ENCODE measurements at regions not wholly inside any gene's neighbourhood (a gene's known extent, or its start where the extent isn't known, plus 50 kb on each side); places are given as distances from the start of the nearest gene placed in this dataset.

DNA sequence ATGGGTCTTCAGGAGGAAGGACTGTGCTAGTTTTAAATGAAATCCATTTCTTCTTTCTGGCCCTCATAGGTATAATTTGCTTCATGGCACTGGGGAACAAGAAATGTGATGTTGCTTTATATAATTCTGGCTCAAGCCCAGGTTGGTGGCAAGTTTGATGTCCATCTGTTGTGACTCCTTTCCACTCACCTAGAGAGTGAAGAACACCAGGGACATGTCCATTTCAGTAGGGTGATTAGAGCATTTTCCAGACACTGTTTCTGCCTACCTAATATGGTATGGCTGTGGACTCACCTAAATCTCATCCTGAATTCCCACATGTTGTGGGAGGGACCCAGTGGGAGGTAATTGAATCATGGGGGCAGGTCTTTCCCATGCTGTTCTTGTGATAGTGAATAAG, 278.1 kb downstream of the LMX1A start:
- no peaks in the 10 kb centered on the region for H3K27me3 ChIP-seq (ENCODE audit: insufficient read depth)
- ChIA-PET POLR2A (no interaction called here), CTCF (interaction anchor here (2.9 kb wide), 1 partner anchor 11 kb away, joined by 9 read pairs; no protein-coding TSS in a partner anchor)
- no peaks in the 10 kb centered on the region for H3K36me3 ChIP-seq (replicated peaks in 1 of 2; ENCODE audit: control insufficient read depth in 1 of 2, insufficient read depth in 2 of 2, low read length in 1 of 2)
- H3K9me3 ChIP-seq = no peaks in the 10 kb centered on the region
- no peaks in the 10 kb centered on the region for H3K9me2 ChIP-seq
- TF ChIP-seq, protein P1, sequence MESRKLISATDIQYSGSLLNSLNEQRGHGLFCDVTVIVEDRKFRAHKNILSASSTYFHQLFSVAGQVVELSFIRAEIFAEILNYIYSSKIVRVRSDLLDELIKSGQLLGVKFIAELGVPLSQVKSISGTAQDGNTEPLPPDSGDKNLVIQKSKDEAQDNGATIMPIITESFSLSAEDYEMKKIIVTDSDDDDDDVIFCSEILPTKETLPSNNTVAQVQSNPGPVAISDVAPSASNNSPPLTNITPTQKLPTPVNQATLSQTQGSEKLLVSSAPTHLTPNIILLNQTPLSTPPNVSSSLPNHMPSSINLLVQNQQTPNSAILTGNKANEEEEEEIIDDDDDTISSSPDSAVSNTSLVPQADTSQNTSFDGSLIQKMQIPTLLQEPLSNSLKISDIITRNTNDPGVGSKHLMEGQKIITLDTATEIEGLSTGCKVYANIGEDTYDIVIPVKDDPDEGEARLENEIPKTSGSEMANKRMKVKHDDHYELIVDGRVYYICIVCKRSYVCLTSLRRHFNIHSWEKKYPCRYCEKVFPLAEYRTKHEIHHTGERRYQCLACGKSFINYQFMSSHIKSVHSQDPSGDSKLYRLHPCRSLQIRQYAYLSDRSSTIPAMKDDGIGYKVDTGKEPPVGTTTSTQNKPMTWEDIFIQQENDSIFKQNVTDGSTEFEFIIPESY (IDR thresholded peaks at IDR 0.05; ENCODE audit: borderline replicate concordance, low read depth) = no peak
- no peak for TF ChIP-seq TEAD4 (IDR thresholded peaks at IDR 0.05; ENCODE audit: borderline replicate concordance, insufficient read depth)
- H3K27ac ChIP-seq (ENCODE audit: low read depth in 2 of 2, low read length in 1 of 2) = no peak overlapping the region
- no peaks in the 10 kb centered on the region for H3K4me1 ChIP-seq (ENCODE audit: control insufficient read depth in 1 of 2, insufficient read depth in 2 of 2, low read depth in 1 of 2, low read length in 1 of 2)
- H3K4me3 ChIP-seq (ENCODE audit: low read depth in 2 of 2, low read length in 1 of 2) = no peak overlapping the region
- no peak overlapping the region for H3K4me2 ChIP-seq
- H3F3A ChIP-seq (replicated peaks; ENCODE audit: insufficient read depth) = no peaks in the 10 kb centered on the region
- no peaks in the 10 kb centered on the region for H4K20me1 ChIP-seq (ENCODE audit: insufficient read depth)
- no peaks in the 10 kb centered on the region for H3K79me2 ChIP-seq (ENCODE audit: insufficient read depth)
- no peak overlapping the region for H3K9ac ChIP-seq
- no peak overlapping the region for H2AFZ ChIP-seq (ENCODE audit: low read depth)
- no peak for DNase-seq

DNA sequence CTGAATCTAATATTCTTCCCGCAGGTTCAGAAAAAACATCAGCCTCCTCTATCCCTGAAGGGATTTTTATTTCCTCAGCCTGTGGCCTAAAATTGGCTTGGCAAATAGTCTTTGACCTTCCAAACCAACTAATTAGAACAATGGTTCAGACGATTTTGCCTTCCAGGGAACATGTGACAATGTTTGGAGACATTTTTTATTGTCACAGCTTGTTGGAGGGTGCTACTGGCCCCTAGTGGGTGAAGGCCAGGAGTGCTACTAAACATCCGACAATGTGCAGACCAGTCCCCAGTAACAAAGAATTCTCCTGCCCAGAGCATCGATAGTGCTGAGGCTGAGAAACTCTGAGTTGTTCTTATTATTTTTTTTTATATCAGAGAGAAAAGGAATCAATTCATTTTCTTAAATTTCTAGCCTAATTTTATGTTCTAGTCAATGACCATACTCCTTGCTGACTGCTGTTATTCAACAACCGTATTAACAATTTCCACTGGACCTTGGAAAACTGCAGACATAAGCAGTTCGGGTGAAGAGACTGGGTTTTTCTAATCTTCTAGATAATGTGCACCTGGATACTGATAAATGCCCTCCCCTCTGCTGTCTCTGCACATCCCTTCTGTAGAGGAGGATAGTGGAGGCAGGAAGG, 280.7 kb downstream of the LMX1A start:
- H3K27me3 ChIP-seq (ENCODE audit: insufficient read depth) = no peaks in the 10 kb centered on the region
- no peaks in the 10 kb centered on the region for H4K20me1 ChIP-seq (ENCODE audit: insufficient read depth)
- DNase-seq = peak; percentile 50
- H2AFZ ChIP-seq (ENCODE audit: low read depth) = no peak overlapping the region
- H3K4me1 ChIP-seq (ENCODE audit: control insufficient read depth in 1 of 2, insufficient read depth in 2 of 2, low read depth in 1 of 2, low read length in 1 of 2) = no peaks in the 10 kb centered on the region
- WGBS (ENCODE audit: low lambda C conversion rate) = 37% methylated on average over 6 of the region's 6 CpGs
- TF ChIP-seq JUND (IDR thresholded peaks at IDR 0.05) (no peak), SIN3A (IDR thresholded peaks at IDR 0.05; ENCODE audit: borderline replicate concordance, low read depth, low read length) (no peak), ELF1 (IDR thresholded peaks at IDR 0.05) (no peak), RFX5 (IDR thresholded peaks at IDR 0.05; ENCODE audit: low read length) (no peak), SMC3 (IDR thresholded peaks at IDR 0.05; ENCODE audit: low read depth, low read length) (peak; percentile 44), NRF1 (IDR thresholded peaks at IDR 0.05; ENCODE audit: low read depth, low read length) (no peak), CHD2 (IDR thresholded peaks at IDR 0.05; ENCODE audit: low read length, partially characterized antibody) (no peak), RAD21 (IDR thresholded peaks at IDR 0.05; ENCODE audit: low read length) (peak; percentile 64), RCOR1 (IDR thresholded peaks at IDR 0.05; ENCODE audit: low read length) (no peak), MXI1 (IDR thresholded peaks at IDR 0.05; ENCODE audit: low read depth, low read length) (no peak; the same call in 1 of the 2 replicates)
- TF ChIP-seq, protein P2, sequence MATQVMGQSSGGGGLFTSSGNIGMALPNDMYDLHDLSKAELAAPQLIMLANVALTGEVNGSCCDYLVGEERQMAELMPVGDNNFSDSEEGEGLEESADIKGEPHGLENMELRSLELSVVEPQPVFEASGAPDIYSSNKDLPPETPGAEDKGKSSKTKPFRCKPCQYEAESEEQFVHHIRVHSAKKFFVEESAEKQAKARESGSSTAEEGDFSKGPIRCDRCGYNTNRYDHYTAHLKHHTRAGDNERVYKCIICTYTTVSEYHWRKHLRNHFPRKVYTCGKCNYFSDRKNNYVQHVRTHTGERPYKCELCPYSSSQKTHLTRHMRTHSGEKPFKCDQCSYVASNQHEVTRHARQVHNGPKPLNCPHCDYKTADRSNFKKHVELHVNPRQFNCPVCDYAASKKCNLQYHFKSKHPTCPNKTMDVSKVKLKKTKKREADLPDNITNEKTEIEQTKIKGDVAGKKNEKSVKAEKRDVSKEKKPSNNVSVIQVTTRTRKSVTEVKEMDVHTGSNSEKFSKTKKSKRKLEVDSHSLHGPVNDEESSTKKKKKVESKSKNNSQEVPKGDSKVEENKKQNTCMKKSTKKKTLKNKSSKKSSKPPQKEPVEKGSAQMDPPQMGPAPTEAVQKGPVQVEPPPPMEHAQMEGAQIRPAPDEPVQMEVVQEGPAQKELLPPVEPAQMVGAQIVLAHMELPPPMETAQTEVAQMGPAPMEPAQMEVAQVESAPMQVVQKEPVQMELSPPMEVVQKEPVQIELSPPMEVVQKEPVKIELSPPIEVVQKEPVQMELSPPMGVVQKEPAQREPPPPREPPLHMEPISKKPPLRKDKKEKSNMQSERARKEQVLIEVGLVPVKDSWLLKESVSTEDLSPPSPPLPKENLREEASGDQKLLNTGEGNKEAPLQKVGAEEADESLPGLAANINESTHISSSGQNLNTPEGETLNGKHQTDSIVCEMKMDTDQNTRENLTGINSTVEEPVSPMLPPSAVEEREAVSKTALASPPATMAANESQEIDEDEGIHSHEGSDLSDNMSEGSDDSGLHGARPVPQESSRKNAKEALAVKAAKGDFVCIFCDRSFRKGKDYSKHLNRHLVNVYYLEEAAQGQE (IDR thresholded peaks at IDR 0.05; ENCODE audit: low read depth, low read length) = no peak
- TF ChIP-seq, protein P3, sequence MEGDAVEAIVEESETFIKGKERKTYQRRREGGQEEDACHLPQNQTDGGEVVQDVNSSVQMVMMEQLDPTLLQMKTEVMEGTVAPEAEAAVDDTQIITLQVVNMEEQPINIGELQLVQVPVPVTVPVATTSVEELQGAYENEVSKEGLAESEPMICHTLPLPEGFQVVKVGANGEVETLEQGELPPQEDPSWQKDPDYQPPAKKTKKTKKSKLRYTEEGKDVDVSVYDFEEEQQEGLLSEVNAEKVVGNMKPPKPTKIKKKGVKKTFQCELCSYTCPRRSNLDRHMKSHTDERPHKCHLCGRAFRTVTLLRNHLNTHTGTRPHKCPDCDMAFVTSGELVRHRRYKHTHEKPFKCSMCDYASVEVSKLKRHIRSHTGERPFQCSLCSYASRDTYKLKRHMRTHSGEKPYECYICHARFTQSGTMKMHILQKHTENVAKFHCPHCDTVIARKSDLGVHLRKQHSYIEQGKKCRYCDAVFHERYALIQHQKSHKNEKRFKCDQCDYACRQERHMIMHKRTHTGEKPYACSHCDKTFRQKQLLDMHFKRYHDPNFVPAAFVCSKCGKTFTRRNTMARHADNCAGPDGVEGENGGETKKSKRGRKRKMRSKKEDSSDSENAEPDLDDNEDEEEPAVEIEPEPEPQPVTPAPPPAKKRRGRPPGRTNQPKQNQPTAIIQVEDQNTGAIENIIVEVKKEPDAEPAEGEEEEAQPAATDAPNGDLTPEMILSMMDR (IDR thresholded peaks at IDR 0.05) = peak; percentile 67
- TF ChIP-seq, protein P1 (IDR thresholded peaks at IDR 0.05; ENCODE audit: borderline replicate concordance, low read depth) = no peak
- TF ChIP-seq, protein P4, sequence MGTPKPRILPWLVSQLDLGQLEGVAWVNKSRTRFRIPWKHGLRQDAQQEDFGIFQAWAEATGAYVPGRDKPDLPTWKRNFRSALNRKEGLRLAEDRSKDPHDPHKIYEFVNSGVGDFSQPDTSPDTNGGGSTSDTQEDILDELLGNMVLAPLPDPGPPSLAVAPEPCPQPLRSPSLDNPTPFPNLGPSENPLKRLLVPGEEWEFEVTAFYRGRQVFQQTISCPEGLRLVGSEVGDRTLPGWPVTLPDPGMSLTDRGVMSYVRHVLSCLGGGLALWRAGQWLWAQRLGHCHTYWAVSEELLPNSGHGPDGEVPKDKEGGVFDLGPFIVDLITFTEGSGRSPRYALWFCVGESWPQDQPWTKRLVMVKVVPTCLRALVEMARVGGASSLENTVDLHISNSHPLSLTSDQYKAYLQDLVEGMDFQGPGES (IDR thresholded peaks at IDR 0.05; ENCODE audit: low read depth, low read length) = no peak
- no peak overlapping the region for H3K9ac ChIP-seq
- no peaks in the 10 kb centered on the region for H3K9me2 ChIP-seq
- H3K4me2 ChIP-seq = no peak overlapping the region
- no peaks in the 10 kb centered on the region for H3F3A ChIP-seq (replicated peaks; ENCODE audit: insufficient read depth)
- H3K27ac ChIP-seq (ENCODE audit: low read depth in 2 of 2, low read length in 1 of 2) = no peak overlapping the region
- H3K4me3 ChIP-seq (ENCODE audit: low read depth in 2 of 2, low read length in 1 of 2) = no peak overlapping the region
- H3K9me3 ChIP-seq = no peaks in the 10 kb centered on the region
- ChIA-PET CTCF (interaction anchor here (0.8 to 2.9 kb wide), 6 partner anchors 9 to 1717 kb away, joined by 3 to 9 read pairs (median 4); no protein-coding TSS in a partner anchor), POLR2A (no interaction called here)
- H3K36me3 ChIP-seq (replicated peaks in 1 of 2; ENCODE audit: control insufficient read depth in 1 of 2, insufficient read depth in 2 of 2, low read length in 1 of 2) = no peaks in the 10 kb centered on the region
- no peaks in the 10 kb centered on the region for H3K79me2 ChIP-seq (ENCODE audit: insufficient read depth)
